Spleen (tissue), 7 donors: ENCODE measurements at regions not wholly inside any gene's neighbourhood (a gene's known extent, or its start where the extent isn't known, plus 50 kb on each side); places are given as distances from the start of the nearest gene placed in this dataset.

ENCODE experiments used
- CTCF ChIP-seq, 11 experiments: fragments of 200-600 bp in 7 of 11; fragments of 450-650 bp in 4 of 11; sonication (generic) in 4 of 11; IDR thresholded peaks in 8 of 11; conservative IDR thresholded peaks in 3 of 11; 1 replicate in 7 of 11; 2 replicates in 4 of 11; pipeline versions ENCODE4 v1.4.0 to v1.8.0; 2016 to 2021; ENCODE audit warnings: antibody characterized with exemption in 11 of 11, inconsistent platforms in 4 of 11, mild to moderate bottlenecking in 1 of 11
- POLR2A ChIP-seq, 3 donors: fragments of 450-650 bp; IDR thresholded peaks; one replicate each; pipeline ENCODE4 v1.5.1; 2017; ENCODE audit warnings: antibody characterized with exemption in 3 of 3, mild to moderate bottlenecking in 1 of 3
- donor health status: DM: no; HTN: no; CAD: no; lungs with moderate emphysema.
- donor health status: DM: no; HTN: no; CAD: no.
- donor health status: DM: no; HTN: no; CAD: no.

GRCh38 chr7:20479706-20480105 lies 135.8 kb upstream of the ABCB5 start:
- TF ChIP-seq CTCF (IDR thresholded peaks at IDR 0.05 in 8 of 11, conservative IDR thresholded peaks at IDR 0.05 in 3 of 11) (no peak), POLR2A (IDR thresholded peaks at IDR 0.05) (no peak)
